ENCODE measurements at regions not wholly inside any gene's neighbourhood (a gene's known extent, or its start where the extent isn't known, plus 50 kb on each side); places are given as distances from the start of the nearest gene placed in this dataset.

GRCh38 chr18:59758106-59758505 lies 60.9 kb upstream of the CCBE1 start:
- no peak for DNase-seq (ENCODE audit: low read depth)

GRCh38 chr18:59752666-59753065 lies 55.4 kb upstream of the CCBE1 start:
- DNase-seq (ENCODE audit: low read depth): peak; percentile 66

GRCh38 chr18:59751186-59751585 lies 54.0 kb upstream of the CCBE1 start:
- DNase-seq (ENCODE audit: low read depth): no peak

- peak; percentile 88 for DNase-seq (ENCODE audit: low read depth)
These were observed 51.6 kb upstream of the CCBE1 start for GRCh38 chr18:59748628-59749360.

Data from fibroblast of gingiva (primary cell).